ENCODE measurements at regions not wholly inside any gene's neighbourhood (a gene's known extent, or its start where the extent isn't known, plus 50 kb on each side); places are given as distances from the start of the nearest gene placed in this dataset.

DNA sequence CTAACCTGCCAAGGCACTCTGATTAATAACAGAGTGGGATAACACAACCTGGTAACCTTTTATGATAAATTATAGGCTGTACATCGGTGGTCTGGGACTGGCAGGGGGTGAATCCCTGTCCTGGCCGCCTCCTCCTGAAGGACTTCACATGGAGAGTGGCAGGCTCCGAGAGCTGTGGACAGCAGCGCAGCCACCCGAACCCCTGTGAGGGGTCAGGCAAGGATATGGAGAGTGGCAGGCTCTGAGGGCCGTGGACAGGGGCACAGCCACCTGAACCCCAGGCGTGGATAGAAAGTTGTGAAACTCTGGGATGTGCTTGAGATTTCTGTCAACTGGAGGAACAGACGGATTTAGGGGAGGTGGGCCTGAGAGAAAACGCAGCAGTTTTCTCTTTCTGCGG, 107.0 kb upstream of the MGMT start:
- TF ChIP-seq POLR2AphosphoS5 (IDR thresholded peaks at IDR 0.05; ENCODE audit: low read depth, low read length), result no peak
- TF ChIP-seq ZNF274 (IDR thresholded peaks at IDR 0.05; ENCODE audit: low read depth, low read length), result no peak
- TF ChIP-seq, protein P1, sequence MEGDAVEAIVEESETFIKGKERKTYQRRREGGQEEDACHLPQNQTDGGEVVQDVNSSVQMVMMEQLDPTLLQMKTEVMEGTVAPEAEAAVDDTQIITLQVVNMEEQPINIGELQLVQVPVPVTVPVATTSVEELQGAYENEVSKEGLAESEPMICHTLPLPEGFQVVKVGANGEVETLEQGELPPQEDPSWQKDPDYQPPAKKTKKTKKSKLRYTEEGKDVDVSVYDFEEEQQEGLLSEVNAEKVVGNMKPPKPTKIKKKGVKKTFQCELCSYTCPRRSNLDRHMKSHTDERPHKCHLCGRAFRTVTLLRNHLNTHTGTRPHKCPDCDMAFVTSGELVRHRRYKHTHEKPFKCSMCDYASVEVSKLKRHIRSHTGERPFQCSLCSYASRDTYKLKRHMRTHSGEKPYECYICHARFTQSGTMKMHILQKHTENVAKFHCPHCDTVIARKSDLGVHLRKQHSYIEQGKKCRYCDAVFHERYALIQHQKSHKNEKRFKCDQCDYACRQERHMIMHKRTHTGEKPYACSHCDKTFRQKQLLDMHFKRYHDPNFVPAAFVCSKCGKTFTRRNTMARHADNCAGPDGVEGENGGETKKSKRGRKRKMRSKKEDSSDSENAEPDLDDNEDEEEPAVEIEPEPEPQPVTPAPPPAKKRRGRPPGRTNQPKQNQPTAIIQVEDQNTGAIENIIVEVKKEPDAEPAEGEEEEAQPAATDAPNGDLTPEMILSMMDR (IDR thresholded peaks at IDR 0.05 in 2 of 3, conservative IDR thresholded peaks at IDR 0.05 in 1 of 3; ENCODE audit: borderline replicate concordance in 1 of 3, insufficient read depth in 1 of 3, low read depth in 2 of 3, low read length in 2 of 3), result no peak
- TF ChIP-seq TCF7L2 (IDR thresholded peaks at IDR 0.05; ENCODE audit: borderline replicate concordance, extremely low read depth, insufficient read depth, insufficient read length), result no peak
- TF ChIP-seq EZH2 (IDR thresholded peaks at IDR 0.05), result no peak
- no peak for TF ChIP-seq ZFX (IDR thresholded peaks at IDR 0.05)
- TF ChIP-seq SIN3A (IDR thresholded peaks at IDR 0.05; ENCODE audit: low read depth), result no peak
- no peak for TF ChIP-seq POLR2A (IDR thresholded peaks at IDR 0.05; ENCODE audit: borderline replicate concordance, extremely low read depth, insufficient read depth, insufficient read length)
- no peak for TF ChIP-seq YY1 (IDR thresholded peaks at IDR 0.05; ENCODE audit: extremely low read depth, insufficient replicate concordance, low read depth, low read length)
